ENCODE measurements at regions not wholly inside any gene's neighbourhood (a gene's known extent, or its start where the extent isn't known, plus 50 kb on each side); places are given as distances from the start of the nearest gene placed in this dataset.
"Not testable (repeated sequence)": the region's sequence is repeated elsewhere in the genome, so short reads cannot be mapped to it uniquely, and the experiment has no call there.

DNA sequence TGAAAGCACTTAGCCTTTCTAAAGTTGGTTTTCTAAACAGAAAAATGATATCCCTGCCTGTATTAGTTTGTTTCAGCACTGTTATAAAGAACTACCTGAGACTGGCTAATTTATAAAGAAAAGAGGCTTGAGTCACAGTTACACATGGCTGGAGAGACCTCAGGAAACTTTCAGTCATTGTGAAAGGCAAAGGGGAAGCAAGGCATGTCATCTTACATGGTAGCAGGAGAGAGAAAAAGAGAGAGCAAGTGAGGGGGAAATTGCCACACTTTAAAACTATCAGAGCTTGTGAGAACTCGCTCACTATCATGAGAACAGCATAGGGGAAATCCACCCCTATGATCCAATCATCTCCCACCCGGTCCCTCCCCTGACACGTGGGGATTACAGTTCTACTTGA, 64.9 kb downstream of the FAM170A start:
- DNase-seq = no peak

DNA sequence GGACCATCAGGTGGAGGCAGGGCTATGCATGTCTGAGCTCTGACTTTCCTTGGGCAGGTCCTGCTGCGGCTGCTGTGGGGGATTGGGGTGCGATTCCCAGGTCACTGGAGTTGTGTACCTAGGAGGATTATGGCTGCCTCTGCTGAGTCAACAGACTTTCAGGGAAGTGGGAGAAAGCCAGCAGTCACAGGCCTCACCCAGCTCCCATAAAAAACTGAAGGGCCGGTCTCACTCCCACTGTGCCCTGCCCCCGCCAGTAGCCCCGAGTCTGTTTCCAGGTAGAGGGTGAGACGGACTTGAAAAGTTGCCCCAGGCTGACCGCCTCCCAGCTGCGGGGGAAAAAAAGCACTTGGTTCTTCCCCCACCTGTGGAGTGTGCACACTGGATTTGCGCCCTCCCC, 76.7 kb downstream of the FAM170A start:
- DNase-seq = no peak

DNA sequence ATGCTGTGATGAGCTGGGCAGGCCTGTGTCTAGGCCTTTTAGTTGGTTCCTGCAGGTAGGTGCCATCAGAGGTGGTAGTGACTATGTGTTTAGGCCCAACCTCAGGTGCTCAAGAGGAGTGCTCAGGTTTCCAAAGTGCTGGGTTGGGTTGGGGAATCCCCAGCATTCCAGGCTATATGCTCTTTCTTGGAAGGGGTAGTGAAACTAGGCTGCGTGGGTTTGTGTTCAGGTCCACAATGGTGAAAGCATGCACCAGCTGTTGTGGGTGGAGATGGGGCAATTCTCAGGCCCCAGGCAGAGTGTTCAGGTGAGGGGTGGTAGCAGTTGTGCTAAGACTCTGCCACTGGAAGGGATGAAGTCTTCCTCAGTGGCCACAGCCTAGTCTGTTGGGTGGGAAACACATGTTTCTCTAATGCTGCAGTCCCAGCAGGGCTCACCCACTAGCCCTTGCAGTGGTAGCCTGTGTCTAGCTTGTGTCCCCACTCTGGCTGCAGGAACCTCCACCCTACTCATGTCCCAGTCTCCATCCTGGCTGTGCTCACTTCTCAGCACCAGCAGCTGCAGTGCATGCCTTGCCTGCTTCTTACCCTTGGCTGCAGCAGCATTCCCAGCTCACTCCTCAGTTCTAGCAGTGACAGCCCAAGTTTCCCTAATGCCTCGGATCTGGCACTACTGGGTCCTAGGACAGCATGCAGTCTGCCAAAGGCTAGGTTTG, 78.9 kb downstream of the FAM170A start:
- no peak for DNase-seq

DNA sequence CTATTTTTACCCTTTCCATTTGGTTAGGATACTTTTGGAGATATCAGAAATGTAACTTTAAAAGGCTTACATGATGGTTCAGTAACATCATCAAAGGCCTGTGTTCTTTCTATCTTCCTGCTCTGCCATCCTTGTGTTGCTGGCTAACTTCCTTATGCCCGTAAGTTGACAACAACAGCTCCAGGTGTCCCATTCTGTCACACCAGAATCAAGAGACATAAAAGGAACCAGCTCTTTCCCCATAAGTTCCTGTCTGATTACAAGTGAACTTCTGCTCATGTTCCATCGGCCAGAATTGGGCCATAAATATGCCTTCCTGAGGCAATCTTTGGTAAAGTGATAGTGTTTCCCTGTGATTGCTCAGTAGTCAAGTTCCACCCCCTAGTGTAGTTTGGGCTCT, 92.4 kb downstream of the FAM170A start:
- DNase-seq = no peak

DNA sequence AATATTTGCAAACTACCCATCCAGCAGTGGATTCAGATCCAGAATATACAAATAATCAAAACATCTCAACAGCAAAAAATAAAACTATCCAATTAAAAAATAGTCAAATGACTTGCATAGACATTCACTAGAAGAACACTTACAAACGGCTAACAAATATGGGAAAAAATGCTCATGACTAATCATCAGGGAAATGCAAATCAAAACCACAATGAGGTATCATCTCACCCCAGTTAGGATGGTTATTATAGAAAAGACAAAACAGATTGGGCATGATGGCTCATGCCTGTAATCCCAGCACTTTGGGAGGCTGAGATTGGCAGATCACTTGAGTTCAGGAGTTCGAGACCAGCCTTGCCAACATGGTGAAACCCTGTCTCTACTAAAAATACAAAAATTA, 95.9 kb downstream of the FAM170A start:
- not testable (repeated sequence) for DNase-seq

DNA sequence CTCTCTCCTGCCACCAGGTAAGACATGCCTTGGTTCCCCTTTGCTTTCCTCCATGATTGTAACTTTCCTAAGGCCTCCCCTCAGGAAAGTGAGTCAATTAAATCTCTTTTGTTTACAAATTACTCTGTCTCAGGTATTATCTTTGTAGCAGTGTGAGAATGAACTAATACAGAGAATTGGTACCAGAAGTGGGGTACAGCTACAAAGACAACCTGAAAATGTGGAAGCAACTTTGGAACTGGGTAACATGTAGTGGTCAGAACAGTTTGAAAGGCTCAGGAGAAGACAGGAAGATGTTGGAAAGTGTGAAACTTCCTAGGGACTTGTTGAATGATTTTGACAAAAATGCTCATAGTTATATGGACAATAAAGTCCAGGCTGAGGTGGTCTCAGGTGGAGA, 97.2 kb downstream of the FAM170A start:
- no peak for DNase-seq

DNA sequence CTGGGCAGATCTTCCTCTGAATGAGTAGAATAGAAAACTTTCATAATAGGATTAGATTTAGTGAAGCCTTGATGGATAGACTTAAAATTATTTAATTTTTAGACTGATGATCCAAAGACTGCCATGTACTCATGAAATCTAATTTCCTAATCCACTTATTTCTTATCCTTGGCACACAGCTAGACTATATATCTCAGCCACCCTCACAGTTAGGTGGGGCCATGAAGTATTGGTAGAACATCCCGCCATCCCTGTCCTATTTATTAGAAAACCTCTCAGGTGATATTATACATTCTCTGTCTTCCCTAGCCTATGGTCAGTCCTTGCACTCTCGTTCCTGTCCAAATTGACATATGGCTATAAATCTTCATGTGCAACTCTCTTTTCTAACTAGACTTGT, 110.9 kb downstream of the FAM170A start:
- DNase-seq = no peak

DNA sequence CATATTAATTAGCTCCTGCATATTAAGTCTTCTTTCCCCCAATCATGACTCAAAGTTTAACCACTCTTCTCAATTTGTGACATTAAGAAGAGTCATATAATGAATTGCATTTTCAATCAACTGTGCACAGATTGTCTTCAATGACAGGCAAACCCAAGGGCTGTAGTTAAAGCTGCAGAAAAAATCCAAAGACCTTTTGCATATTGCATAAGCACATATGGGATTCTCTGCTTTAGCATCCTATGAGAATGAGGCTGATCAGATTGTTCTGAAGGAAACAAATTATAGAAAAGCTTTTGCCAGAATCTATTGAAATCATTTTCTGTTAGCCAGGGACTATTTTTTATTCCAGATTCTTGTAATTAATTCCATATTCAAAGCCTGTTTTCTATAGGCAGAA, 112.3 kb downstream of the FAM170A start:
- DNase-seq = no peak

DNA sequence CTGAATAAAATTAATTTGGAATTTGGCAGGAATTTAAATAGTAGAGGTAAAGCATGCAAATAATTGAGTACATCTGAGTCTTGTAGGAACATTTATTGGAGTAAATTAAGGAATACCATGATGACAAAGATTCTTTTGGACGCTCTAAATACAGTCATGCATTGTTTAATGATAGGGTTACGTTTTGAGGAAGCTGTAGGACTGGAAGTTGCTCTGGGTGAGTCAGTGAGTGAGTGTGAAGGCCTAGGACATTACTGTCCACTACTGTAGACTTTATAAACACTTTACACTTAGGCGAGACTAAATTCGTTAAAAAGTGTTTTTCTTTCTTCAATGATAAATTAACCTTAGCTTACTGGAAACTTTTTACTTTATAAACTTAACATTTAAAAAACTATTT, 113.0 kb downstream of the FAM170A start:
- DNase-seq = no peak

DNA sequence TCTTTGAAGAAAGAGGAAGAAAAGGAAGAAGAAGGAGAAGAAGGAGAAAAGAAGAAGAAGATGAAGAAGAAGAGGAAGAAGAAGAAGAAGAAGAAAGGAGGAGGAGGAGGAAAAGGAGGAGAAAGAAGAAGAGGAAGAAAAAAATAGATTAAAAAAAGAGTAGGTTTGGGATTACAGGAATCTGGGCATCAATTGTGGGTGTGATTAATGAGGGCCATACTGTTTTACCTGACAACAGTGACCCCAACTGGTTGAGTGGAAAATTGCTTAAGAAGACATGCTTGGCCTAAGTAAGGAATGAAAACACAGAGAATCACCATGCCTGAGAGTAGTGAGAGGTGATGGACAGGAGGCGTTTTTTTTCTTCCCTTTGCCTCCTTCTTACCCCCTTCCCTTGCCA, 114.6 kb downstream of the FAM170A start:
- peak in 2 of 56 donors; percentile 0 to 2 for DNase-seq

DNA sequence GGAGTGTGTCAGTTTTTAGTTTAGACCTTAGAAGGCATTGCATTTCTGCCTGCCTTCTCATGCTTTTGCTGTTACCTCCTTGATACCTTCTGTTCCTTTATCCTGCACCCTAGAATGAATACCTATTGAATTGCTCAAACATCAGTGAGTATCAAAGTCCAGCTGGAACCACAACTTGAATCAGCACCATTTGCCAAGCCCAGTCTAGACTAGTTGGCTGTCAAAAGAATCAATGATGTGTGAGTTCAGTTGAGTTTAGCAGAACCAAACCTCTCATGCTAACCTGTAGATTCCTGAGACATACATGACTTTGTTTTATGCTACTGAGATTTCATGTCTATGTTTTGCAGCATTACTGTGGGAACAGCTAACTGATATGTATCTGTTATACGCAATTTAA, 116.6 kb downstream of the FAM170A start:
- no peak for DNase-seq

DNA sequence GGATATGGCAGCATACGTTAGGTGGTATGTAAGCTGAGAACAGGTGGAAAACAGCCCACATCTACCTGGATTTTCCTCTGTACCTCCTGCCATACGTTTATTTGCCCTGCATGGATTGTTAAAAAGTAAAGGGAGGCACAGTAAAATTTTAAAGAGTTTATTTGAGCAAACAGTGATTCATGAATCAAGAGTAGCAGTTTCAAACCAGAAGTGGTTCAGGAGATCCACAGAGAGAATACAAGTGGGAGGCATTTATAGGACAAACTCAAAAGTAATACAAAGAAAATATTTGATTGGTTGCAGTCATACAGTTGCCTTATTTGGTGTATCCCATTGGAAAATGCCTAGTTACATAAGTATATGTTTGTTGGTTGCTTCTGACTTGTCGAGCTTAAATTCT, 117.6 kb downstream of the FAM170A start:
- DNase-seq = no peak

DNA sequence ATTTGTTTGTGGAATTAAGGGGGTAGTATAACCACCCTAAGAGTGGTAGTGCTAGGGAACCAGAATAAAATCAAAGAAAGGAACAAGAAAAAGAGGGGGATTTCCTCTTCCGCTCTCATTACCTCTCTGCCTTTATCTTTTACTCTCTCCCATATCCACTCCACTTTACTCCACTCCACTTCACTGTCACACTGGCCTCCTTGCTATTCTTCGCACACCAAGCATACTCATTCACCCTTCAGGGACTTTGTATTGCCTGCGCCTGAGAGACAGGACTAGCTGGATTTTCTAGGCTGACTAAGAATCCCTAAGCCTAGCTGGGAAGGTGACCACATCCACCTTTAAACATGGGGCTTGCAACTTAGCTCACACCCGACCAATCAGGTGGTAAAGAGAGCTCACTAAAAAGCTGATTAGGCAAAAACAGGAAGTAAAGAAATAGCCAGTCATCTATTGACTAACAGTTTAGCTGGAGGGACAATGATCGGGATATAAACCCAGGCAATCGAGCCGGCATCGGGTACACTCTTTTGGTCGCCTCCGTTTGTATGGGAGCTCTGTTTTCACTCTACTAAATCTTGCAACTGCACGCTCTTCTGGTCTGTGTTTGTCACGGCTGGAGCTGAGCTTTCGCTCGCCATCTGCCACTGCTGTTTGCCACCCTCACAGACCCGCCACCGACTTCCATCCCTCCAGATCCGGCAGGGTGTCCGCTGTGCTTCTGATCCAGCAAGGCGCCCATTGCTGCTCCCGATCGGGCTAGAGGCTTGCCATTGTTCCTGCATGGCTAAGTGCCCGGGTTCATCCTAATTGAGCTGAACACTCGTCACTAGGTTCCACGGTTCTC, 121.8 kb downstream of the FAM170A start:
- DNase-seq = no peak

DNA sequence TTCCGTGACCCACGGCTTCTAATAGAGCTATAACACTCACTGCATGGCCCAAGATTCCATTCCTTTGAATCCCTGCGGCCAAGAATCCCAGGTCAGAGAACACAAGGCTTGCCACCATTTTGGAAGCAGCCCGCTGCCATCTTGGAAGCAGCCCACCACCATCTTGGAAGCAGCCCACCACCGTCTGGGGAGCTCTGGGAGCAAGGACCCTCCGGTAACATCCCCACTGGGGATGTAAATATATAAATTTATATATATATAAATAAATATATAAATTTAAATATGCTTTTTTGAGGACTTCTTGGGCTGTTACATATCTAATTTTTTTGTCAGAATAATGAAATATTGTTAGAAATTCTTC, 122.4 kb downstream of the FAM170A start:
- DNase-seq = no peak

DNA sequence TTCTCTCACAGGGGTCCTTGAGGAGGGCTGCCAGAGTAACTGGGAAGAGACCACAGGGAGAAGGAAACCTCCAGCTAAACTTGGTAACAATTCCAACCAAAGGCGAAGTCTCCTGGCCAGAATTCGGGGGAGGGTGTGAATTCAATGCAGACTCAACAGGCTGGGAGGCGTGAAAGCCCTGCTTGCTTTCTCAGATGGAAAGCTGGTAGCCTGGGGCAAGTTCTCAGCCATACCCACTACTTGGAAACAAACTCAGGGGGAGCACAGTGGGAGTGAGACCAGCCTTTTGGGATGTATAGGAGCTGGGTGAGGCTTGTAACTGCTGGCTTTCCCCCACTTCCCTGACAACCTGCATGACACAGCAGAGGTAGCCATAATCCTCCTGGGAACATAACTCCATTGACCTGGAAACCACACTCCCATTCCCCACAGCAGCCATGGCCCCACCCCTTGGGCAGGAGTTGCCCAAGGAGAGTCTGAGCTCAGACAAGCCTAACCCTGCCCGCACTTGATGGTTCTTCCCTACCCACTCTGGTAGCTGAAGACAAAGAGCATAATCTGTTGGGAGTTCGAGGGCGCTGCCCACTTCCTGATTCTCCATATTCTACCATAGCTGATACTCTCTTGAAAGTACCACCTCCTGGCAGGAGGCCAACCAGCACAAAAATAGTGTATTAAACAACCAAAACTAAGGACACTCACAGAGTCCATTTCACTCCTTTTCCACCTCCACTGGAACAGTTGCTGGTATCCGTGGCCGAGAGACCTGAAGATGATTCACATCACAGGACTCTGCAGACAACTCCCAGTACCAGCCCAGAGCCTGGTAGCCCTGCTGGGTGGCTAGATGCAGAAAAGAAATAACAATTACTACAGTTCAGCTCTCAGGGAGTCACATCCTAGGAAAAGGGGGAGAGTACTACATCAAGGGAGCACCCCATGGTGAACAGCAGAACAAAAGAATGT, 123.8 kb downstream of the FAM170A start:
- no peak for DNase-seq

DNA sequence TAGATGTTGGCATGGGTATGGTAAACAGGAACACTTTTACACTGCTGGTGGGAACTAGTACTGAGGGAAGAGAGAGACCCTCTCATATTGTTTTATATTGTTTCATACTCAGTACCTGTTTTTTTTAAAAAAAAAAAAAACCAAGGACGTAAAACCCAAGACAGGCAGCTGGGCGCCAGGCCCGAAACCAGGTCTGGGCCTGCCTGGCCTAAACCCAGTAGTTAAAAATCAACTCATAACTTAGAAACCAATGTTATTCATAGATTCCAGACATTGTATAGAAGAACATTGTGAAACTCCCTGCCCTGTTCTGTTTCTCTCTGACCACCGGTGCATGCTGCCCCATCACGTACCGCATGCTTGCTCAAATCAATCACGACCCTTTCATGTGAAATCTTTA, 125.5 kb downstream of the FAM170A start:
- not testable (repeated sequence) for DNase-seq

DNA sequence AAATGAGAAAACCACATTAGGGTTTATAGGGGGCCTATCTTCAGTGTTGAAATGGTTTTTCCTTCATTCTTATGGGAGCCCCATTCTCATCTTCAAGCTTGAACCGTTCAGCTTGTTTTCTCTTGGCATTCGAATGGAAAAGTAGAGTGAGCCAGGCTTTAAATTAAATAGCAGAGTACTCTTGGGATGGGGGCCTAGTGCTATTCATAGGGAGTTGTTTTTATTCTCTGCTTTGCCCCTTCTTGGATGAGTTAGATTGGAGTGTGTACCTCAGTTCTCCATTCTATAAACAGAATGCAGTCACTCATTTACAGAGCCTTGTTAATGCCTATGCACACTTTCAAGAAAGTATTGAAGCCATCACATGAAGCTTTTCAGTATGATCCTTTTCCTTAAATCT, 127.9 kb downstream of the FAM170A start:
- no peak for DNase-seq

DNA sequence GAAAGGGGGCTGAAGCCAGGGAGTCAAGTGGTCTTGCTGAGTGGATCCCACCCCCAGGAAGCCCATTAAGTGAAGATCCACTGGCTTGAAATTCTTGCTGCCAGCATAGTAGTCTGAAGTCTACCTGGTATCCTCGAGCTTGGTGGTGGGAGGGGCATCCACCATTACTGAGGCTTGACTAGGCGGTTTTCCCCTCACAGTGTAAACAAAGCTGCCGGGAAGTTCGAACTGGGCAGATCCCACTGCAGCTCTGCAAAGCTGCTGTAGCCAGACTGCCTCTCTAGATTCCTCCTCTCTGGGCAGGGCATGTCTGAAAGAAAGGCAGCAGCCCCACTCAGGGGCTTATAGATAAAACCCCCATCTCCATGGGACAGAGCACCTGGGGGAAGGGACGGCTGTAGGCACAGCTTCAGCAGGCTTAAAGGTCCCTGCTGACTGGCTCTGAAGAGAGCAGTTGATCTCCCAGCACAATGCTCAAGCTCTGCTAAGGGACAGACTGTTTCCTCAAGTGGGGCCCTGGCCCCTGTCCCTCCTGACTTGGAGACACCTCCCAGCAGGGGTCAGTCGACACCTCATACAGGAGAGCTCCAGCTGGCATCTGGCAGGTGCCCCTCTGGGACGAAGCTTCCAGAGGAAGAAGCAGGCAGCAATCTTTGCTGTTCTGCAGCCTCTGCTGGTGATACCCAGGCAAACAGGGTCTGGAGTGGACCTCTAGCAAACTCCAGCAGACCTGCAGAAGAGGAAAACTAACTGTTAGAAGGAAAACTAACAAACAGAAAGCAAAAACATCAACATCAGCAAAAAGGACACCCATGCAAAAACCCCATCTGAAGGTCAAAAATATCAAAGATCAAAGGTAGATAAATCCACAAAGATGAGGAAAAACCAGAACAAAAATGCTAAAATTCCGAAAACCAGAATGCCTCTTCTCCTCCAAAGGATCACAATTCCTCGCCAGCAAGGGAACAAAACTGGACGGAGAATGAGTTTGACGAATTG, 140.6 kb downstream of the FAM170A start:
- DNase-seq = not testable (repeated sequence)

DNA sequence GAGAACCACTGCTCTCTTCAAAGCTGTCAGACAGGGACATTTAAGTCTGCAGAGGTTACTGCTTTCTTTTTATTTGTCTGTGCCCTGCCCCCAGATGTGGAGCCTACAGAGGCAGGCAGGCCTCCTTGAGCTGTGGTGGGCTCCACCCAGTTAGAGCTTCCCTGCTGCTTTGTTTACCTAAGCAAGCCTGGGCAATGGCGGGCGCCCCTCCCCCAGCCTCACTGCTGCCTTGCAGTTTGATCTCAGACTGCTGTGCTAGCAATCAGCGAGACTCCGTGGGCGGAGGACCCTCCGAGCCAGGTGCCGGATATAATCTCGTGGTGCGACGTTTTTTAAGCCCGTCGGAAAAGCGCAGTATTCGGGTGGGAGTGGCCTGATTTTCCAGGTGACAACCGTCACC, 150.8 kb downstream of the FAM170A start:
- not testable (repeated sequence) for DNase-seq

DNA sequence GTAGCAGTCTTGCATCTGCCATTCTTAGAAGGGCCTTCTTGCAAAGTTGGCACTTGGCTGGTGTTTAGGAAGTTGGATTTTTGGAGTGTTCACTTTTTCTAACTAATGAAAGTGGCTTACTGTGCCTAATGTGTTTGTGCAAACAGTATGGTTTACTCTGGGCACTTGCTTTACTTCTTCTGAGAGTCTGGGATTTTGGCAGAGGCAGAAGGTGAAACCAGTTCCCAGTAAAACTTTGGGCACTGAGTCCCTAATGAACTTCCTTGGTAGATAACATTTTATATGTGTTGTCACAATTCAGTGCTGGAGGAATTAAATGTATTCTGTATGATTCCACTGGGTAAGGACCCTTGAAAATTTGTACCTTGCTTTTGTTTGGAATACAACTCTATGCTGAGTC, 155.7 kb downstream of the FAM170A start:
- DNase-seq = no peak

All from nucleus accumbens (tissue), 56 donors.